IPS DF 6.9 (cell line): ENCODE measurements at regions not wholly inside any gene's neighbourhood (a gene's known extent, or its start where the extent isn't known, plus 50 kb on each side); places are given as distances from the start of the nearest gene placed in this dataset.

Experiments used
- DNase-seq: peaks from one replicate; pipeline ENCODE4 v3.0.0-alpha.2; 2013; ENCODE audit warnings: low read depth, low spot score
- H3K27ac ChIP-seq: one replicate; pipeline ENCODE4 v1.5.1; 2013; ENCODE audit warnings: low read length, control low read depth
- H3K27me3 ChIP-seq: 2 replicates; pipeline ENCODE4 v1.6.1; 2013; ENCODE audit warnings: mild to moderate bottlenecking, low read length; ENCODE audit not compliant: control insufficient read depth, insufficient read depth
- H3K36me3 ChIP-seq: 2 replicates; pipeline ENCODE4 v1.6.1; 2013; ENCODE audit warnings: low read length; ENCODE audit not compliant: control insufficient read depth, insufficient read depth
- H3K4me1 ChIP-seq: 2 replicates; pipeline ENCODE4 v1.6.1; 2013; ENCODE audit warnings: low read length; ENCODE audit not compliant: control insufficient read depth, insufficient read depth
- H3K4me3 ChIP-seq: 2 replicates; pipeline ENCODE4 v1.5.1; 2013; ENCODE audit warnings: mild to moderate bottlenecking, low read length
- H3K9me3 ChIP-seq: 2 replicates; pipeline ENCODE4 v1.6.1; 2013; ENCODE audit warnings: low read length, inconsistent platforms; ENCODE audit not compliant: control insufficient read depth, insufficient read depth
- WGBS: extraction: QIAGEN DNeasy Blood & Tissue Kit; methylation state at CpG from one replicate; pipeline ENCODE4 v1.1.7; 2013; ENCODE audit warnings: mixed read lengths, missing lambda C conversion rate; ENCODE audit not compliant: insufficient read length, insufficient coverage; 5-methylcytosine and 5-hydroxymethylcytosine counted together

DNA sequence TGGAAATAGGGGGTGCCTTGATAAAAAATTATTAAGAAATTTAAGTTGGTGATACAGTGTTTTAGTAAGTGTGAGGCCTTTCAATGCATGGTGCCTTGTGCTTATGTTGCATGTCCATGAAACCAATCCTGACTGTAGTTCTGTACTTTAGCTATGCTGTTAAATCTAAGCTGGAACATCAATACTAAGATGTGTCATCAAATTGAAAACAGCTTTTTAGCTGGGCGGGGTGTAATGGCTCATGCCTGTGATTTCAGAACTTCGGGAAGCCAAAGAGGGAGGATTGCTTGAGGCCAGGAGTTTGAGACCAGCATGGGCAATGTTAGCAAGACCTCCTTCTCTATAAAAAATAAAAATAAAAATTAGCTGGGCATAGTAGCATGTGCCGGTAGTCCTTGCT, 930.3 kb upstream of the PCDH9 start:
- Histone ChIP-seq H3K36me3 (no peaks in the 10 kb centered on the region), H3K9me3 (no peaks in the 10 kb centered on the region; the same call in 1 of the 2 replicates), H3K4me3 (no peak overlapping the region), H3K4me1 (no peaks in the 10 kb centered on the region), H3K27me3 (no peaks in the 10 kb centered on the region), H3K27ac (no peak overlapping the region)
- WGBS = no CpG with 5 or more reads among the region's 3 CpGs
- DNase-seq = no peak

DNA sequence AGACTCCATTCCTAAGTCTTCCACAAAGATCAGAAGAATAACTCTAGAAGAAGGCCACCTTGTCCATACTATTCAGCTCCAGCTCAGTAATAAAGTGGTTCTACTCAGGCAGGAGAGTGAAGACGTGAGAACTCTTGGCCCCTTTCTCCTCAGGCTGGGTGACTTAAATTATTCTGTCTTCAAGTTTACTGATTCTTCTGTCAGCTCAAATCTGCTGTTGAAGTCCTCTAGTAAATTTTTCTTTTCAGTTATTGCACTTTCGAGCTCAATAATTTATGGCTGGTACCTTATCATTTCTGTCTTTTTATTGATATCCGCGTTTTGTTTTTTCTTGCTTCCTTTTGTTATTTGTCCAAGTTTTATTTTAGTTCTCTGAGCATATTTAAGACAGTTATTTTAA, 922.3 kb upstream of the PCDH9 start:
- Histone ChIP-seq H3K36me3 (no peaks in the 10 kb centered on the region), H3K9me3 (no peaks in the 10 kb centered on the region; the same call in 1 of the 2 replicates), H3K4me3 (no peak overlapping the region), H3K4me1 (no peaks in the 10 kb centered on the region), H3K27ac (no peak overlapping the region), H3K27me3 (no peaks in the 10 kb centered on the region)
- no peak for DNase-seq
- no CpG with 5 or more reads among the region's 4 CpGs for WGBS

DNA sequence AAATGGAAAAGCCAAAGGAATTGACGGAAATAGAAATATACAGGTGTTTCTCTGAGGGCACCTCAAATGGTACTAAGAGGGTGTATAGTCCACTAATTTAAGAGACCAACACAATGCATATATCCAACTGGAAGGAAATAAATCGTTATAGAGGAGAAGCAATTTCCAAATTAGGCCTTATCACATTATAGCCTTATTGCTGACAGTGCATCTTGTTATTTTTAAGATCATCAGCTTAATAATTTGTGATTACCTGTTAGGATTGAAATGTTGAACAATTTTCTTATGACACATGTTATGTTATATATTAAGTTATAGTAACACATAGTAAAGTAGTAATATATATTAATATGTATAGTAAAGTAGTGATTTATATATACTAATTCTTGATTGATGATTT, 915.7 kb upstream of the PCDH9 start:
- no CpG with 5 or more reads among the region's 2 CpGs for WGBS
- no peak for DNase-seq
- H3K27me3 ChIP-seq = no peaks in the 10 kb centered on the region
- no peak overlapping the region for H3K27ac ChIP-seq
- H3K36me3 ChIP-seq = no peaks in the 10 kb centered on the region
- no peak overlapping the region for H3K4me3 ChIP-seq
- no peaks in the 10 kb centered on the region for H3K9me3 ChIP-seq
- H3K4me1 ChIP-seq = no peaks in the 10 kb centered on the region

DNA sequence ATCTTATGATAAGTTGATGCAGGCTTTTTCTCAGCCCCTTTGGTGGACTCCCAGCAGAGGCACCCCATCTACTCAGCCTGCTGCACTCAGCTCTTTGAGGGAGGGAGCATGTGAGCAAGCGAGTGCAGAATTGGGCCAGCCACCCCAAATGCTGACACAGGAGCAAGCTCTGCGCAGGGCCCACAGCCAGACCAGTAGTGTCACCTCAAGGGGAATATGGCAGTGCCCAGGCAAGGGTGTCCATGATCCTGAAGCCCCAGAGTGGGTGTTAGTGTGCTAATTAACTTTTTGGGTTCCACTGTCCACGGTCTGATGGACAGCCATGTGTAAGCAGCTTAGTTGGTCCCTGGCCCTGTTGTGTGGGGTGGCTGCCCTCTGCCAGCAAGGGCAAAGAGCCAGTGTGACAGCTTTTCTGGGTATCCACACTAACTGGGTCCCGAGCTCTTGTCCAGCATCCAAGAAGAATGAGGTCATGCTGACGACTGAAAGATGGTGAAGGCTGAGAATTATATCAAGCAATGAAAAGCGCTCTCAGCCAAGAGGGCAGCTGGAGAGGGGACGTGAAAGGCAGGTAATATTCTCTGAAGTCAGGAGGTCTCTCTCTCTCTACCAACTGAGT, 898.3 kb upstream of the PCDH9 start:
- WGBS = no CpG with 5 or more reads among the region's 7 CpGs
- no peak for DNase-seq
- Histone ChIP-seq H3K4me1 (no peaks in the 10 kb centered on the region), H3K36me3 (no peaks in the 10 kb centered on the region), H3K27me3 (no peaks in the 10 kb centered on the region), H3K9me3 (no peaks in the 10 kb centered on the region), H3K4me3 (no peak overlapping the region), H3K27ac (no peak overlapping the region)

DNA sequence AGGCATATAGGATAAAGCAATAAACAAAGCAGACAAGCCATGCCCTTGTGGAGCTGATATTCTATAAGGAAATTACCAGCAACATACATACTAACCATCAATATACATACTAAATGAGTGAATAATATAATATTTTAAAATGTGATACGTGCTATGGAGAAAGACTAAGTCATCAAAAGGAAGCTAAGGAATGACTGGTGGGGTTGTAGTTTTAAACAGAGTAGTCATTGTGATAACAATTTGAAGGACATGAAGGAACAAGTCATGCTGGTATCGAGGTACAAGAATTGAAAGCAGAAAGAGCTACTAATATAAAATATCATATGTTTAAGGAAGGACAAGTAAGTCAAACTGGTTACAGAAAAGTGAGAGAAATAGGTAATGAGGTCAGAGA, 894.9 kb upstream of the PCDH9 start:
- H3K4me1 ChIP-seq = no peaks in the 10 kb centered on the region
- no peak for DNase-seq
- WGBS = 100% methylated on average over 1 of the region's 2 CpGs

DNA sequence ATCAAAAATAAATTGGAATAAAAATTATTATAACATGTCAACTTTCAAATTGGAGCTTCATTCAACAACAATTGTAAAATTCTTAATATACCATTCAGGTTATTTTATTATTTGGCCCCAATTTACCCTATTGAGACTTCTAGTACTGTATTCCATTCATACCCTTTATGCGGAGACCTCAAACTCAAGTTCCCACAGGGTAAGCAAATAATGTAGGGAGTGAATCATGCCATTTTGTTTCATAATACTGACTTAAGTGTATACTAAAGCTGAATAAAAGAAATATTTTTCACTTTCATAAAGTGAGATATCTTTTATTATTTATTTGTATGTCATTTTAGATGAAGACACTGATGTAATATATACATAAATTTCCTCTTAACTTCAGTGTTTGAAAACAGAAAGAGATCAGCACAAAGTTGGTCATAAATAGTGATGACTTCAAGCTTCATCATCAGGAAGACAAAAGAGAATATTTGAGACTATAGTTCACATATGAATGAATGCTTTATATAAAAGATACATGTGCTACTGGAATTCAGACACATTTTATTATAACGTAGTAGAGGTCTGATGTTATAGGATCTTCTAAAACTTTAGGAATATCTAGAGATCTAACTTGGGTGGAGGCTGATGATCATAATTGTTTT, 894.4 kb upstream of the PCDH9 start:
- Histone ChIP-seq H3K9me3 (no peaks in the 10 kb centered on the region), H3K36me3 (no peaks in the 10 kb centered on the region), H3K4me3 (no peak overlapping the region), H3K27me3 (no peaks in the 10 kb centered on the region), H3K27ac (no peak overlapping the region), H3K4me1 (no peaks in the 10 kb centered on the region)
- DNase-seq = no peak
- no CpG with 5 or more reads among the region's 2 CpGs for WGBS

More for the DNA sequence above, 894.9 kb upstream of the PCDH9 start:
- no peaks in the 10 kb centered on the region for H3K27me3 ChIP-seq
- H3K4me3 ChIP-seq = no peak overlapping the region
- no peaks in the 10 kb centered on the region for H3K9me3 ChIP-seq
- no peak overlapping the region for H3K27ac ChIP-seq
- H3K36me3 ChIP-seq = no peaks in the 10 kb centered on the region

DNA sequence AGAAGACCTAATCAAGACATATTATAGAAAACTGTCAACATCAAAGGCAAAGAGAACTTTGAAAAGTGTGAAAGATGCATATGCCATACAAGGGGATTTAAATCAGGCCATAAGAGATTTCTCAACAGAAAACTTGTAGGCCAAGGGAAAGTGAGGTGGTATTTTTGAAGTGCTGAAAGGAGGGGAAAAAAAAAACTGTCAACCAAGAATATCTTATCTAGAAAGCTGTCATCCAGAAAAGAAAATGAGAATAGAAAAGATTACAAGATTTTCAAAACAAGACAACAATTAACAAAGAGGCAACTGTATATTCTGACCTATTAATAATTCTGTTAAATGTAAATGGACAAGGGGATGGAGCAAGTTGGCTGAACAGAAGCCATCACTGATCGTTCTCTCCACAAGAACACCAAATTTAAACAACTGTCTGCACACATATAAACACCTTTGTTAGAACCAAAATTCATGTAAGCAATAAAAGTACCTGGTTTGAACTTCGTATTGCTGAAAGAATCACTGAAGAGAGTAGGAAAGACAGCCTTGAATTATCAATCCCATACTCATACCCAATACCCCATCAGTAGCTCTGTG, 880.1 kb upstream of the PCDH9 start:
- H3K36me3 ChIP-seq = no peaks in the 10 kb centered on the region
- no peaks in the 10 kb centered on the region for H3K27me3 ChIP-seq
- no peaks in the 10 kb centered on the region for H3K4me1 ChIP-seq
- H3K9me3 ChIP-seq = peaks cover 3% of the 10 kb centered on the region
- no CpG with 5 or more reads among the region's 2 CpGs for WGBS
- H3K27ac ChIP-seq = no peak overlapping the region
- DNase-seq = no peak
- no peak overlapping the region for H3K4me3 ChIP-seq

DNA sequence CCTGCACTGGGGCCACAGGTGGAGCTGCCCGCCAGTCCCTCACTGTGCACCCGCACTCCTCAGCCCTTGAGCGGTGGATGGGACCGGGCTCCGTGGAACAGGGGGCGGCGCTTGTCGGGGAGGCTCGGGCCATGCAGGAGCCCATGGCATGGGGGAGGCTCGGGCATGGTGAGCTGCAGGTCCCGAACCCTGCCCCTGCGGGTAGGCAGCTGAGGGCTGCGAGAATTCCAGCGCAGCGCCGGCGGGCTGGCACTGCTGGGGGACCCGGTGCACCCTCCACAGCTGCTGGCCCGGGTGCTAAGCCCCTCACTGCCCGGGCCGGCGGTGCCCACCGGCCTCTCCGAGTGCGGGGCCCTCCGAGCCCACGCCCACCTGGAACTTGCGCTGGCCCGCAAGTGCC, 877.5 kb upstream of the PCDH9 start:
- no peak for DNase-seq
- Histone ChIP-seq H3K27me3 (no peaks in the 10 kb centered on the region), H3K9me3 (peaks cover 3% of the 10 kb centered on the region), H3K27ac (no peak overlapping the region), H3K4me1 (no peaks in the 10 kb centered on the region), H3K4me3 (no peak overlapping the region), H3K36me3 (no peaks in the 10 kb centered on the region)
- WGBS = no CpG with 5 or more reads among the region's 29 CpGs

DNA sequence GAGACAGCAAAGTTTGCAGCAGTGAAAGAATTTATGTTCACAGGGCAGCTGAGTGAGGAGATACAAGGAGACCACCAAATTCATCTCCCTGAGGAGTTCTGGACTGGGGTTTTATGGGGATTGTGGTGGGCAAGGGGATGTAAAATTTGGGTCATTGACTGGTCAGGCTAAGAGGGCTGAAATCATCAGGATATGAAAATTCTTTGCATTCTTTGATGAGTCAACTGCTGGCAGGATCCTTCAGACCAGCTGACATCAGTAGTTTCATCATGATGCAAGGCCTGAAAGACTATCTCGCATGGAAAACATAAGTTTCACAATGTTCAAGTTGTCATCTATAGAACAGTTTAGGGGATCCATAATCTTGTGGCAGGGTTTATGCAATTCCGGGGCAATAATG, 869.5 kb upstream of the PCDH9 start:
- H3K36me3 ChIP-seq = no peaks in the 10 kb centered on the region
- H3K4me3 ChIP-seq = no peak overlapping the region
- no peaks in the 10 kb centered on the region for H3K9me3 ChIP-seq
- no CpG with 5 or more reads among the region's 2 CpGs for WGBS
- H3K4me1 ChIP-seq = no peaks in the 10 kb centered on the region
- no peaks in the 10 kb centered on the region for H3K27me3 ChIP-seq
- DNase-seq = no peak
- H3K27ac ChIP-seq = no peak overlapping the region

DNA sequence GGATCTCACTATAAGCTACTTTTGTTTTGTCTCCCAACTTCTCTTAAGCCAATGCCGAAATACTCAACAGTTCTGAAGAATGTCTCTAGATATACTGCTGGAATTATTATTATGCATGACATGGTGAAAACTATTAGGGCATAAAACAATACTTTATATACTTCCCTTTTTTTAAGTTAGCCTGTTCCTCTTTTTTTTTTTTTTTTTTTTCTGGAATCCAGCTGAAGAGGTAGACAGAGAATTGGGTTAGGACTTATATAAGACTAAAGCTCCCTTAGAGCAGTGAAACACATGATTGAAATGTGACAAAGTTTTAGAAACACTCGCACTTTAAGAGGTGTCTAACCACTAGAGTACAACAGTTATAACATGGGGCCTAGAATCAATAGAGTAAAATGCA, 850.9 kb upstream of the PCDH9 start:
- Histone ChIP-seq H3K4me3 (no peak overlapping the region), H3K4me1 (no peaks in the 10 kb centered on the region), H3K27me3 (no peaks in the 10 kb centered on the region), H3K27ac (no peak overlapping the region), H3K9me3 (no peaks in the 10 kb centered on the region), H3K36me3 (no peaks in the 10 kb centered on the region)
- no peak for DNase-seq
- no CpG with 5 or more reads among the region's 2 CpGs for WGBS

DNA sequence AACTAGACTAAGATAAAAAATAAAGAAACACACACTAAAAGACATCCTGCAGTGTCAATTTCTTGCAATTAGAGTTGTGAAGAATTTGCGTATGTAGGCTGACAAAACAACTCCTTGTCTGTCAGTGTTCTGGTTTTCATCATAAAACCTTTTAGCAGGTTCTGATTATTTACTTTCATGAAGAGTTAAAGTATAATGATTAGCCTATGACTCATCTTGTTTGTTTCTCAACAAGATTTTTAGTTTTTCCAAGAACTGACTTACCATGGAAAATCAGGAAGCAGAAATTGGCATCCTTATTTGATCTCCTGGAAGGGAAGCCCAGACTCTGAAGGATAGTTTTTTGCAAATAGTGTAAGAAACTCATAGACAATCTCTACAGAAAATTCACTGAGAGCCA, 848.7 kb upstream of the PCDH9 start:
- no peaks in the 10 kb centered on the region for H3K4me1 ChIP-seq
- WGBS = no CpG with 5 or more reads among the region's 1 CpG
- H3K27me3 ChIP-seq = no peaks in the 10 kb centered on the region
- no peak overlapping the region for H3K4me3 ChIP-seq
- no peak overlapping the region for H3K27ac ChIP-seq
- H3K9me3 ChIP-seq = no peaks in the 10 kb centered on the region
- H3K36me3 ChIP-seq = no peaks in the 10 kb centered on the region
- no peak for DNase-seq
